PC-9 (cell line): ENCODE measurements at regions not wholly inside any gene's neighbourhood (a gene's known extent, or its start where the extent isn't known, plus 50 kb on each side); places are given as distances from the start of the nearest gene placed in this dataset.

Source experiments
- CTCF ChIP-seq: fragments of 200-600 bp; sonication (generic); conservative IDR thresholded peaks from 2 replicates; pipeline ENCODE4 v1.6.1; 2017; ENCODE audit warnings: mixed run types, antibody characterized with exemption, mild to moderate bottlenecking, moderate library complexity
- EZH2 ChIP-seq: fragments of 200-600 bp; sonication (generic); IDR thresholded peaks from 2 replicates; pipeline ENCODE4 v1.8.0; 2017; ENCODE audit warnings: antibody characterized with exemption, low read depth

GRCh38 chr15:60218256-60218655 lies 179.5 kb downstream of the ANXA2 start:
- TF ChIP-seq CTCF (no peak), EZH2 (no peak)
